ENCODE measurements at regions not wholly inside any gene's neighbourhood (a gene's known extent, or its start where the extent isn't known, plus 50 kb on each side); places are given as distances from the start of the nearest gene placed in this dataset.

GRCh38 chr11:71131861-71132260 lies 120.5 kb downstream of the SHANK2 start:
- TF ChIP-seq CTCF (conservative IDR thresholded peaks at IDR 0.05; ENCODE audit: low read depth, low read length) = no peak
- no peak for TF ChIP-seq EZH2 (IDR thresholded peaks at IDR 0.05; ENCODE audit: low read length, unreplicated experiment)
- TF ChIP-seq EZH2phosphoT487 (IDR thresholded peaks at IDR 0.05; ENCODE audit: borderline replicate concordance, low read length) = no peak
